Occipital lobe (tissue), 1 donor: ENCODE measurements at regions not wholly inside any gene's neighbourhood (a gene's known extent, or its start where the extent isn't known, plus 50 kb on each side); places are given as distances from the start of the nearest gene placed in this dataset.
"Not testable (repeated sequence)": the region's sequence is repeated elsewhere in the genome, so short reads cannot be mapped to it uniquely, and the experiment has no call there.

Experiments
- DNase-seq: peaks from one replicate; lab custom pipeline; 2025; lab: John Stamatoyannopoulos, UW

DNA sequence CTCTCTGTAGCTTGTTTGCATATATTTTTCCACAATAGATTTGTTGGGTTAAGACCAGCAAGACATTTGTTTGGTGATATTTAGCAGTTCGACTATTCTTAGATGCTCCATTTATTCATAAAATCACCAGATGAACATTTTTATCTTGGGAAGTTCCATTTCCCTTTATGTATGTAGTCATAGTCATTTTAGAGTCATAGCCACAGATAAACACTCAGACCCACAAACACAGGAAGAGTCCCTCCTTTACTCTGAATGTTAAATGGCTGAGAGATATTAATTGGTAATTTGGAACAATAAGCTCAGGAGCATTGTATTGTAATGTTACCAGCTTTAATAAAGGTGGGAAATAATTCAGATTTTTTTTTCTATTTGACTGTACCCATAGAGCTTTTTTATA is 1608.7 kb downstream of the STIM2 start:
- no peak for DNase-seq

DNA sequence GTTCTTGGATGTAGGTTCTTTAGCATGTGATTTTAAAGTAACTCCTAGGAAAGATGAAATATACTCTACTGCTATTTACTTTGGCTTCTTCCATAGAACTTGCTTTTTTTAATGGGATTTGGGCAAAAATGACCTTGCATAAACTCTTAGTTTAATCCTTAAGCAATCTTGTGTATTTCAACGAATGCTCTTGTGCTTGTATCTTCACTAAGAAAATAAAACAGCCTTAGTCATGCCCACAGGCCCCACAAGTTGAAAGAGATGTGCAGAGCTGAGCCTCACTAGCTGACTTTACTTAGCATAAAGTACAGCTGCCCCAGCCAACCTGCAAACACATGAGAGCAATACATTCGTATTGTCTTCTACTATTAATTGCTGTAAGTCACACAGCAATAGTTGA is 1609.2 kb downstream of the STIM2 start:
- no peak for DNase-seq

DNA sequence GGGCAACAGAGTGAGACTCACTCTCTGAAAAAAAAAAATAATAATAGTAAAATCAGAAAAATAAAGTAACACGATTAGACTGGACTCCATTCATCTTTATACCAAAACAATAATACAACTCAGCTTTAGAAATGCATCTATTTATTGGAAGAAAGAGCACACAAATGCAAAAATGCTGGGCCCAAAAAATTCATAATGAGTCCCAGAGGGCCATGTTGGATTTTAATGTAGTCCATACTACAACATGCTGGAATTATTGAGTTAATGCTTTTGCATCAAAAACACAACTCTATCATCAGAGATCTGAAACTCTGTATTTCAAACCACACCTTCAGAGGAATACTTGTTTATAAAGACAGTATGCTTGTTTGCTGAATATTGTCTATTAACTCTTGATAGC is 1614.7 kb downstream of the STIM2 start:
- no peak for DNase-seq

DNA sequence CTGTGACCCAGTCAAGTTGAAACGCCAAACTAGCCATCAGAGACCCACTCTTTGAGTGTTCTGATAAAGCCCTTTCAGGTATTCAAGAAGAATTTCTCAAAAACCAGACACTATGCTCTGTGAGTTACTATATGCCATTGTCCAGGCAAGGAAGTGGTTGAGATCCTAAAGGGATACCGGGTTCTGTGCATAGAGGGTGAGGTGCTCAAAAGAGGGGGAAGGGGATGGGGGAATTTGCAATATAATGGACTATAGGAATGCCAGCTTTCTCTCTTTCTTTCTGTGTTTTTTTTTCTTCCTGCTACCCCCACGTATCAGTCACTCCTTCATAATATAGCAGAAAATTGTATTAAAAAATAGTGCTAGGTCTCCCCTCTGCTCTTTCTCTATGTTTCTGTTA is 1619.0 kb downstream of the STIM2 start:
- no peak for DNase-seq

DNA sequence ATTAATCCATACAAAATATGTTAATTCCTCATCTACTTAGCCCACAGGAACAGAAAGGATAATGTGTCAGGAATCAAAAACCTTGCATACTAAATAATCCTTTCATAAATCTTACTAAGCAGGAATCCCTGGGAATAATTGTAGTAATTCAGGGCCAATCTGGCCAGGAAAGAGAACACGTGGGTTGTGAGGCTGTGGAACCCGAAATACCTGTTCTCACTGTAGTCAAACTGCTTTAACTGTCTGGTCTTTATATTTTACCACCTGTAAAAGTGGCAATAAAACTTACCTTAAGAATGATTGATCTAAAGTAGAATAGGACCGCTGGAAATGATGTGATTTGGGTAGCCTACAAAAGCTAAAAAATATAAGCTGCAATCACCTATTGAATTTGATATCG is 1620.9 kb downstream of the STIM2 start:
- no peak for DNase-seq

DNA sequence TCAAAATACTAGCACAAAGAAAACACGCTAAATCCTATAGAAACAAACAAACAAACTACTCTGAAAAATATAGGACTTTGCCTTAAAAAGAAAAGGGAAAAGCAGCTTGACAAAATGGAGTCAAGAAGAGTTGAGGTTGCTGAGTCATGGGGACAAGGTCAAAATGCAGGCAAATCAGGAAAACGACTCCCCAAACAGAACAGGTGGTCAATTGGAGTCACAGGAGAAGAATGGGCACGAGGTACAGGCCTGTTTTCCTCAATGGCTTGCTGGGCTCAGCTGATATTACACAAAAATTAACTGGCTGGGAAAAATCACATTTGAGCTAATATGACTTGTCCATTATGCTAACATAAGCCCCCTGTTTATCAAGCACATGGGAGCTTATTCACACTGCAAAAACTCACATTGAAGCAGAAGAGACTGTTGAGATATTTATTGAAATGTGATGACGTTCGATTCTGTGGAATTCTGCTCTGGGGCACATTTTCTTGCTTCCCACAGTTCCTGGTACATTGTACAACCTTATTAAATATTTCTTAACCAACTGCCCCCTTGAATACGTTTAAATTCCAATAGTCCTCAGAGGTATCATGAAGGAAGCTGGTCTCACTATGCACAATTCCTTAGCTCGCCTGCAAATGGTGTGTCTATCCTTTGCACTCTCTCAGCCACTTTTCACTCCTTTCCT is 1622.1 kb downstream of the STIM2 start:
- DNase-seq = no peak

DNA sequence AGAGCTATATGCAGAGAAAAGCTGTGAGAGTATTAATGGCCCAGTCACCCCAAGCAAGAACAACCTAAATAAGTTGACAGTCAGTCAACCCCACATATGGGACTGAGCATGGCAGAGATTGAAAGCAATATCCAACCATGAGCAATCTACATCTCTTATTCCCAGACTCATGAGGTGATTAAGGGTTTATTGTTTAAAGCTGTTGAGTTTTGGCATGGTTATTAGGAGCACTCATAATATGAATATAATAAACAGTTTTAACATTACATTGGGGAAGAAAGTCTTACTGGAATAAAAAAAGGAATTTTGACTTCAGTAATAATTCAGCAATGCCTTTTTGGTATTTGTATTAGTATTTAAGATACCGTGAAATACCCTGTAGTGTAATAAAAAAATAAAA is 1627.4 kb downstream of the STIM2 start:
- no peak for DNase-seq

DNA sequence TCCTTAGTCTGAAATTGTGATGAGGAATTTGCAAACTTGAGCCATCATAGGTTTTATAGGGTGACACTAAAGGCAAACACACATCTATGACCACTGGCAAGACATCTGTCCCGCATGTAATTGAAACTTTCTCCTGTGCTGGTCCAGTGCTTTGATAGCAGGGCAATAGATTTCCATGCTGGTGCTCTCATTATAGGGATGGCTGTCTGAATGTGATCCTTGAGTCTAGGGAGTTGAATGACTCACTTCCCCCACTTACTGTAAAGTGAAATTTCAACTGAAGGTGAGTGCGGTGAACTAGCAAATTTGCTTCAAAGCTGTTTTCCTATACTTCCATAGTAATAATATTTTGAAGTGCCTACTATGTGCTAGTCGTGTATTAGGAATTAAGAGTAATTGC is 1630.0 kb downstream of the STIM2 start:
- DNase-seq = no peak

DNA sequence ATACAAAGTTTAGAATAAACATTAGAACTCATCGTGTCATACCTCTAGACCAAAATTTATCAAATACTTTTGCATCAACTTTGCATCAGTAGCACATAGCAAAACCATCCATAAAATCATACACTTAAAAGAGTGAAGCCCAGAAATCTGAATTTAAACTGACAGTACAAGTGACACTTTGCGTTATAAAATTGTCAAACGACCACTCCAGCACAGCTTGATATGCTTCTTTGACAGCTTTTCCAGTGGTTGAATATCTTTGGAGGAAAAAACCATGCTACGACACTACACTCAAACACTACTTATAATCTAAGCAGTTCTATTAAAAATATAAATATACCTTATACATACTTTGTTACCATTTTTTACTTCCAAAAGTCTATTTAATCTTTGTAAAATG is 1644.4 kb downstream of the STIM2 start:
- DNase-seq = no peak

DNA sequence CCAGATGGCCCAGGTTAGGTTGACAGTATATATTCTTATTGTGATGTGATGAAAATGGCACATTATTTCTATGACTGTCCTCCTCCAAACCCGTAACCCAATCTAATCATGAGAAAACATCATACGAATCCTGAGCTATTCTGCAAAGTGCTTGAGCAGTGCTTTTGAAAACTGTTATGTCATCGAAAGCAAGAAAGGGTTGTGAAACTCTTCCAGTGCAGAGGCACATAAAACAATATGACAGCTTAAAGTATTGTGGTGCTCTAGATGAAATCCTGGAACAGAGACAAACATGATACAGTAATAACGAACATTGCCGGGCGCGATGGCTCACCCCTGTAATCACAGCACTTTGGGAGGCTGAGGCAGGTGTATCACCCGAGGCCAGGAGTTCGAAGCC is 1648.0 kb downstream of the STIM2 start:
- no peak for DNase-seq

DNA sequence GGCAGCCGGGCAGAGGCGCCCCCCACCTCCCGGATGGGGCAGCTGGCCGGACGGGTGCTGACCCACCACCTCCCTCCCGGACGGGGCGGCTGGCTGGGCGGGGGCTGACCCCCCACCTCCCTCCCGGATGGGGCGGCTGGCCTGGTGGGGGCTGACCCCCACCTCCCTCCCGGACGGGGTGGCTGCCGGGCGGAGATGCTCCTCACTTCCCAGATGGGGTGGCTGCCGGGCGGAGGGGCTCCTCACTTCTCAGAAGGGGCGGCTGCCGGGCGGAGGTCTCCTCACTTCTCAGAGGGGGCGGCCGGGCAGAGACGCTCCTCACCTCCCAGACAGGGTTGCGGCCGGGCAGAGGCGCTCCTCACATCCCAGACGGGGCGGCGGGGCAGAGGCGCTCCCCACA is 1654.1 kb downstream of the STIM2 start:
- DNase-seq = not testable (repeated sequence)

DNA sequence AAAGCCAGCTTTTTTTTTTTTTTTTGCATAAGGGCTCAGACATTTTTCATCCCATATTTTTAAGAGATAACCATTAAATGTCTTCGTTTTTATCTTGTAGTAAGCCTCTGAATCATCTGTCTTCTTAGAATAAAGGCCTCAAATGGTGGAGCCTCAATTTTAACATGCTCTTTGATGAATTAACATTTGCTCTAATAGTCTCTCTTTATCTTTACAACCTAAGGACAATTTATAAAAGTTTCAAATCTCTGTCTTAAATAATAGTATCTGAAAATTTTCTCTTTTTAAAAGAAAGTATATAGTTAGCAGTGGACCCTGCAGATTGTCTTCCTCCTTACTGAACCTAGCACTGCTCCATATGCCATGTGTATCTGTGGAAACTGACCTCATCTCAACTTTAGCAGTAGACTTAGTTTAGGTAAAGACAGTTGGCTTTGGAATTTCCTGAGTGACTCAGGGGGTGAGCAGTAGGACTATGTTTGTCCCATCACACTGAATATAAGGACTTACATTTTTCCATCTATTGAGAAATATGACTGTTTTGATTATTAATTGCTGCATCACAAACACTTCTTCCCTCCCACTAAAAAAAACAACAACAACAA is 1658.0 kb downstream of the STIM2 start:
- no peak for DNase-seq

DNA sequence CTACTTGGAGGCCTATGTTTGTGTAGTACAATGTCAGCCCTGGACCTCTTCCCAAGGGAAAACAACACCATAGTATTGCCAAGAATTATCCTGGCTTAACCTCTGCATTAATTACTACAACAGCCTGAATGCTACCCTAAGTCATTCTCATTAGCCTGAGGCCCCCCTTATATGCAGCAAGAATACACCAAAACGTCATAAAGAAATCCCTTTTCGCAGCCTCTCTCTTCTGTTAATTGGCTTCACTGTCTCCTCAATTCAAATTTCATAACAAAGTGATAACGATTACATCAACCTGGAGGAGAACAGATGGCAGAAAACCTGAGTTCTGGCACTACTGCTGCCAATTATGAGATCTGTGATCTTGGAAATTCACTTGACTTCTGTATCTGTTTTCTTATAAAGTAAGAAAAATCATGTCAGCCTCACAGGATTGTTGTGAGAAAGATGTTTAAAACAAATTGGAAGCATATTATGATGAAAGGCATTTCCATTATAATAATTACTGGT is 1663.1 kb downstream of the STIM2 start:
- DNase-seq = no peak

DNA sequence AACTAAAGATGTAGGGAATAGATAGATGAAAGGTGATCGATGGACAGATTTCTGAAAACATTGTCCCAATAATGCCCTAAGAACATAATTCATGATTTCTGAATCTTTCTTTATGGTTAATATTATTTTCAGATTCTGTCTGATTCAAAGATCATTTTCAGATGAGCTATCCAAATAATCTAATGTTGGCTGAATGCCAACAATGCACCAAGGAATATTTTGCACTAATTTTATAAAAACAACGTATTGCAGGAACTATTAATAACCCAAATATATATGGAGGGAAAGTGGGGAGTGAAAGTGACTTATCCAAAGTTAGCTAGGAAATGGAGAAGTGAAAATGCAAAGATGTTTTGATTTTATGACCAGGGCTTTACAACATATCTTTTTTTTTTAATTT is 1675.5 kb downstream of the STIM2 start:
- DNase-seq = no peak

DNA sequence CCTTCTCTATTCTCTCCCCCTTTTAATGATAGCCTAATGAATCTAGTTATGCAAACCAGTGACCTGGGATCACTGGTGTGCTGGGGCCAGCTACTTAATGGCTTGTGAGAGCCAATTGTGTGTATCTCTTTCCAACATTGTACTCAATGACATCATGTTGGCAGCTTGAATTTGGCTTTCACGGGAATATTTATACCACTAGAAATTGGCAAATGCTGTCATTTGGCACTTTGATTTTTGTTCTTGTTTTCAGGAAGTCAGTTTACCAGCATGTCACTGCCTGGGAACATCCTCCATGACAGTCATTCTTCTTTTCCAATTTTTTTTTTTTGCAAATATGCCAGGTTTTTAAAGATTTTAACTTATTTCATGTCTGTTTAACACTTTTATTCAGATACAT is 1685.3 kb downstream of the STIM2 start:
- DNase-seq = no peak

DNA sequence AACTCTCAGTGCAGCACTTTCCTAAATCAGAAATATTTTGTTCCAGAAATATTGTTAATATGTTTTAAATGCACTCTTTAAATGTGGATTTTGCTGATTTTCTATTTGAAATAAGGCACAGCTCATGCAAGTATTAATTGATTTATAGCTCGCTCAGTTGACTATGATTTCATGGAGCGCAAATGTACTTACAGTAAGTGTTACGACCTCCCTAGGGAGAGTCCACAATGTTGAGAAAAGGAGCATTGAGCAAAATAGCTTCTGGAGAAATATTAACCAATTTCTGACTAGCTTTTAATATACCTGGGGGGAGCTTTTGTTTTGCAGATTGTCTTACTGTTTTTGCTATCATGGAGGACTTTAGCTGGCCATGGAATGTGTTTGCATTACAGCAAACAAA is 1687.5 kb downstream of the STIM2 start:
- no peak for DNase-seq

DNA sequence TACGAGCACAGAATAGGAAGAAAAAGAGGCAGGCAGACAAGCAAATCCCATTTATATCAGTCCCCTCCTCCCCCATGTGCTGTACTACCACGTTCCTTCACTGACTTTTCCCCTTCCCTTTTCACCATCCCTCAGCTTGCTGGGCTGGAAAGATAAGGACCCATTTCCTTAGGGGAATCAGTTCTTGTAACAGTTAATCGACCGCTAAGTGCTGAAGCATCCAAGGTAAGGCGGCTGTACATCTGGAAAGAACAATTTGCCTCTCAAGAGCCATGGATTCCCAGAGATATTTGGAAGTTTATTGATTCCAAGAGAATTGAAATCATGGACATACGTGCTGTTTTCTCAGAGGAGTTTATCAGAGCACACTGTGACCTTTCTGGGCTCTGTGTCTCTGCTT is 1688.0 kb downstream of the STIM2 start:
- DNase-seq = no peak

DNA sequence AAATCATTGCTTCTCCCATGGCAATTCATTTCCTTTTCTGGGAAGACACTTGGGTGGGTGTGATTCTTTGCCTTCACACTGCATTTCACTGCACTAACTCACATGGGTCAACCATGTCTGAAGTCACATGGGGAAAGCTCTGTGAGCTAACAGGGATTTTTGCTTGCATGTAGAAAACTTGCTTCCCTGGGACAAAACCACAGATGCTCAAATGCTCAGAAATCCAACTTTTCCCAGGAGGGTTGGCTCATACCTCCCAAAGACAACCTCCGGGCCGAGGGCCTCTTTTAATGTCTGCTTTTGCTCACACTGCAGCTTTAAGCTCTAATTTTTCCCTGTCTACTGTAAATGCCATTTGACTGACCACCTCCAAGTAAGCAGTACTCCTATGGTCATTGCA is 1695.2 kb downstream of the STIM2 start:
- DNase-seq = no peak

DNA sequence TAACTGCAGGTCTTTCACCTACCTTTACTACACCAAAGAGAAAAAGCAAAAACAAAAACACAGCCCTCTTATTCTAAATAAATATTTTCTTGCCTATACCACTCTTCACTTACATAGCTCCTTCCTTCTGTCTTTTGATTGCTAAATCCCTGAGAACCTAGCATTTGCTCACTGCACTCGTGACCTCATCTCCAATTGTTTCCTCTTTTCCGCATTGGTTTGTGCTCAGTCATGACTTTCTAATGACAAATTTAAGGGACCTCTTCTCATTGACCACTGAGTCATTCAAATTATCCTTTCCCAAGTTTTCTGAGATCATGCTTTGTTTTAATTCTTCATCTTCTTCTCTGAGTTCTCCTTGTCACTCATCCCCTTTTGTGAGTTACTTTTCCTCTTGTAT is 1697.1 kb downstream of the STIM2 start:
- no peak for DNase-seq

DNA sequence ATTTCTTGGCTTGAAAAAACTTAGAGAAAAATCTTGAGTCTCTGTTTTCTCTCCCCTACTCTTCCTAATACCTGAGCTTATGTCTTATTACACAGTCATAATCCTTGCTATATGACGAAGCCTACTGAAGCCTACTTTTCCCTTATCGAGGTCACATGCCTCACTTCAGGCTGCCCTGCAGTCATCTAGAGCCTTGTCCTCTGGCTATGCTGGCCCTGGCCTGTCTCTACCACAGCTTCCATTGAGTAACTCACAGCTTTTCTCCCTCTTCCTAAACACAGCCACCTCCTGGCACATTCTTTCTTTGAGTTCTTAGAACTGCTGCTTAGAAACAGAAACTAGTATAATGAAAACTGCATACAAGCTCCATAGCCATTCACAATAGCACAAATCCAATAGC is 1698.3 kb downstream of the STIM2 start:
- DNase-seq = no peak

DNA sequence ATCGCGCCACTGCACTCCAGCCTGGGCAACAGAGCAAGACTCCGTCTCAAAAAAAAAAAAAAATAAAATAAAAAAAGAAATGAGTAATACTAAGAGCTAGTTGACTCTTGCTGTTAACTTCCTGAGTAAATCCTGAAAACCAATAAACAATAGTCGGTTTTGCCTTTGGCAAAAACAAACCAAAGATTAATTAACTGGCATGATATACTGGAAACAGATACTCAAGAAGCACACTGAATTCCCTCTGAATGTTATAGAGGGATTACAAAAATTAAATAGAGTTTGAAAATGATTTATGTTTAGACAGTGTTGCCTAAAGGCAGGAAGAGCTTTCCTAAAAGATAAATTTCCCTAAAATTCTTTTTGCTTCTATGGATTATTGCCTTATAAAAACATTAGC is 1702.3 kb downstream of the STIM2 start:
- no peak for DNase-seq

DNA sequence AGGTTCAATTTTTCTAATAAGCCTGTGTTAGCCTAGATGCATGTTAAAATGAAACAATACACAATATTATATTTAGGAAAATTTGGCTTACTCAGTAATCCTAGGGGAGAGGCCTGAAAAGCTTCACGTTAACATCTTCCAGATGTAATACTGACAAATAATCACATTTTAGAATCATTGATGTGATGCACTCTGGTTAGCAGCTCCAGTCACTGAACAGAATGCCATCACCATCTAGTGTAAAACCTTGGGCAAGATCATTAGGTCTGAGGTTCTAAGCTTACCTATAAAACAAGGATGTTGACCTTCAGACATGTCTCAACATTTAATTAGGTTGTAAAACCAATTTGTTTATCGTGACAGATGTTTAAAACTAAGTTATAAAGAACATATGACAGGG is 1704.8 kb downstream of the STIM2 start:
- DNase-seq = no peak

DNA sequence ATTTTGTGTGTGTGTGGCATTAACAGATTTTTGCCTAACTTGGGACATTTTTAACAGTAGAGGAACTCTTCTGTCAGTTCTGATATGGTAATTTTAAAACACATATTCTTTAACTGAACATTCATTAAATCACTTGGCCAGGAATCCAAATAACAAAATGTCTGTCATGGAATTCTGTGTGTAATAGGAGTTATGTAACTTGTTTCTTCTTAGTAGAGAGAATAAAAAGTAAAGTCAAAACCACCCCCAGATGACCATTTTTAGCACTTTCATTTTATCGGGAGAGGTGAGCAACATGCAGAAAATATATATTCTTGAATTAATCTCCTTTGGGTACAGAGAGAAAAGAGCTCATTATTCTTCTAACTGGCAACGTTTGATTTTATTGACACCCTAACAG is 1740.3 kb downstream of the STIM2 start:
- DNase-seq = no peak

DNA sequence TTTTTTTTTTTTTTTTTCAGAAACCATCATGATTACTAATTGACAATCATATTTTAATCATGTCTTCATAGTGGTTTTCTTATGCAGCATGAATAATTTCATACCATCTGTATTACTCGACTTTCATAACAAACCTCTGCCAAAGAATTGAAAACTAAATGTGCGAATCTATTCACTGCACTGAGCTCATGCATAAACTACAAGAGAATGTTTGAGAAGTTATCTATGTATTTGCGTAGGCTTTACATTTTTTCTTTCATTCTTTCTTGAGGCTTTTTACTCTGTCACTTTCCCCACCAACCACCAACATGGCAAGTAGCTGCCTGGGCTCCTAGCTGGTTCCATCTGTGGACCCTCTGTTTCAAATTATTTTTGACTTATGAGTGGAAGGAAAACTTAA is 1761.0 kb downstream of the STIM2 start:
- no peak for DNase-seq
